ENCODE measurements at regions not wholly inside any gene's neighbourhood (a gene's known extent, or its start where the extent isn't known, plus 50 kb on each side); places are given as distances from the start of the nearest gene placed in this dataset.

GRCh38 chr18:30192216-30192615, 850.3 kb downstream of the DSC3 start:
- TF ChIP-seq ATF2 (IDR thresholded peaks at IDR 0.05; ENCODE audit: low read length): no peak
- TF ChIP-seq CTCF (IDR thresholded peaks at IDR 0.05; ENCODE audit: control extremely low read depth in 1 of 3, insufficient read depth in 1 of 3, low read depth in 1 of 3, low read length in 3 of 3): peak; percentile 27 to 70 (median 59); a peak in 2 of 4 replicates
- no peak for TF ChIP-seq USF2 (IDR thresholded peaks at IDR 0.05; ENCODE audit: low read length)
- no peak for TF ChIP-seq EZH2 (IDR thresholded peaks at IDR 0.05; ENCODE audit: low read depth, low read length, severe bottlenecking)
- no peak for TF ChIP-seq SRF (IDR thresholded peaks at IDR 0.05; ENCODE audit: low read depth, low read length)
- TF ChIP-seq RFX5 (IDR thresholded peaks at IDR 0.05; ENCODE audit: borderline replicate concordance, low read depth, low read length): no peak
- TF ChIP-seq POLR2AphosphoS5 (IDR thresholded peaks at IDR 0.05; ENCODE audit: low read depth, low read length): no peak
- TF ChIP-seq EP300 (IDR thresholded peaks at IDR 0.05; ENCODE audit: borderline replicate concordance in 1 of 2, low read depth in 2 of 2, low read length in 2 of 2): no peak
- TF ChIP-seq MAFK (IDR thresholded peaks at IDR 0.05; ENCODE audit: low read depth, low read length): no peak
- no peak for TF ChIP-seq CHD2 (IDR thresholded peaks at IDR 0.05; ENCODE audit: low read length)
- TF ChIP-seq SAP30 (IDR thresholded peaks at IDR 0.05; ENCODE audit: insufficient read depth, insufficient replicate concordance, low read length): no peak
- no peak for TF ChIP-seq NANOG (IDR thresholded peaks at IDR 0.05; ENCODE audit: insufficient read depth, low read depth, low read length, poor library complexity, severe bottlenecking)
- TF ChIP-seq POLR2A (IDR thresholded peaks at IDR 0.05; ENCODE audit: control extremely low read depth in 1 of 2, low read depth in 2 of 2, low read length in 2 of 2): no peak
